ENCODE measurements at regions not wholly inside any gene's neighbourhood (a gene's known extent, or its start where the extent isn't known, plus 50 kb on each side); places are given as distances from the start of the nearest gene placed in this dataset.

DNA sequence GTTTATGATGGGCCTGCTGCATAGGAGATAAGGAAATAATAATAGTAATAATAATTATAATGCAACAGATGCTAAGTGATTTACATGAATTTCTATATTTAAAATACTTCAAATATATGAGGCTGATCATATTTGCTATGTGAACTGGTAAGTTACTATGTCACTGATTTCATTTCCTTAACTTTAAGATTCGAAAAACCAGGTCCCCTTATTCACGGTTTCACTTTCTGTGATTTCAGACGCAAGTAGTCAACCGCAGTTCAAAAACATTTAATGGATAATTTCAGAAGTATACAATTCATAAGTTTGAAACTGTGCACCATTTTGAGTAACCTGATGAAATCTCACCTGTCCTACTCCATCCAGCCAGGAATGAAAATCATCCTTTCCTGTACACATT lies 1697.1 kb upstream of the LRRTM1 start:
- DNase-seq (ENCODE audit: low spot score) (no peak), ATAC-seq (ENCODE audit: low FRiP score) (no peak)
- TF ChIP-seq, protein P1, sequence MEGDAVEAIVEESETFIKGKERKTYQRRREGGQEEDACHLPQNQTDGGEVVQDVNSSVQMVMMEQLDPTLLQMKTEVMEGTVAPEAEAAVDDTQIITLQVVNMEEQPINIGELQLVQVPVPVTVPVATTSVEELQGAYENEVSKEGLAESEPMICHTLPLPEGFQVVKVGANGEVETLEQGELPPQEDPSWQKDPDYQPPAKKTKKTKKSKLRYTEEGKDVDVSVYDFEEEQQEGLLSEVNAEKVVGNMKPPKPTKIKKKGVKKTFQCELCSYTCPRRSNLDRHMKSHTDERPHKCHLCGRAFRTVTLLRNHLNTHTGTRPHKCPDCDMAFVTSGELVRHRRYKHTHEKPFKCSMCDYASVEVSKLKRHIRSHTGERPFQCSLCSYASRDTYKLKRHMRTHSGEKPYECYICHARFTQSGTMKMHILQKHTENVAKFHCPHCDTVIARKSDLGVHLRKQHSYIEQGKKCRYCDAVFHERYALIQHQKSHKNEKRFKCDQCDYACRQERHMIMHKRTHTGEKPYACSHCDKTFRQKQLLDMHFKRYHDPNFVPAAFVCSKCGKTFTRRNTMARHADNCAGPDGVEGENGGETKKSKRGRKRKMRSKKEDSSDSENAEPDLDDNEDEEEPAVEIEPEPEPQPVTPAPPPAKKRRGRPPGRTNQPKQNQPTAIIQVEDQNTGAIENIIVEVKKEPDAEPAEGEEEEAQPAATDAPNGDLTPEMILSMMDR (IDR thresholded peaks at IDR 0.05), result no peak

DNA sequence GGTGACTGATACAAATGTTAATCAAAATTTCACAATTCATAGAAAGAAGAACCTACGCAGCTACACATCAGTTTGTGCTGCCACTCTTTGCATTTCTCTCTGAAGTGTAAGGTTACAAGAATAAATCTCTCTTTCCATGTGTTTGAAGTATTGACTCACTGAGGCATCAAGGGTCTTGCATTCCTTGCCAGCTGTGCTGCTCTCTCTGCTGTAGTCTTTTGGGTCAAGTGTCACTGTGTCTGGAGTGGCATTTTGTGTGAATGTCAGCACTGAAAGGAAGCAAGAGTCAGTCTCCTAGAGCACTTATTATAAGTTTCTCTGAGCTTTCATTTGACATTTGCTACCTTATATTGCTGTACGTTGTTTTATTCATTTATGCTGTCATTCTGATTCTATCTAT lies 1696.1 kb upstream of the LRRTM1 start:
- ATAC-seq (ENCODE audit: low FRiP score) (no peak), DNase-seq (ENCODE audit: low spot score) (no peak)
- TF ChIP-seq, protein P1 (IDR thresholded peaks at IDR 0.05), result no peak

DNA sequence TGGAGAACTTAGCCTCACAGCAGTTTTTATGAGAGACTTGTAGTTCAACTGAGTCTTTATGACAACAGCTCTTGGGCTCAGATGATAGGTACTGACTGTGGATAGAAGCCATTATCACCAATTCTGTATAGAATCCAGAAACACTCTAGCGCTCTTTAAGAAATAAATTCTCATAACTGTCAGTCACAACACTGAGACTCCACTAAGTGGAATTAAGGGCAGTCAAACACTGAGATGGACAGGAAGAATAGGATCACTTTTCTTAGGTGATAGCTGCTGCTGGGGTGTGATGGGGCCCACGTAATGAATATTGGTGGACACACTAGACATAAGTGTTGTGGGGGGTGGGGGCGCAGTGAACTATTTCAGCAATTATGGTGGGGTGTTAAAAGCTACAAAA lies 1691.8 kb upstream of the LRRTM1 start:
- no peak for DNase-seq (ENCODE audit: low spot score)
- ATAC-seq (ENCODE audit: low FRiP score), result no peak
- TF ChIP-seq, protein P1 (IDR thresholded peaks at IDR 0.05), result no peak

DNA sequence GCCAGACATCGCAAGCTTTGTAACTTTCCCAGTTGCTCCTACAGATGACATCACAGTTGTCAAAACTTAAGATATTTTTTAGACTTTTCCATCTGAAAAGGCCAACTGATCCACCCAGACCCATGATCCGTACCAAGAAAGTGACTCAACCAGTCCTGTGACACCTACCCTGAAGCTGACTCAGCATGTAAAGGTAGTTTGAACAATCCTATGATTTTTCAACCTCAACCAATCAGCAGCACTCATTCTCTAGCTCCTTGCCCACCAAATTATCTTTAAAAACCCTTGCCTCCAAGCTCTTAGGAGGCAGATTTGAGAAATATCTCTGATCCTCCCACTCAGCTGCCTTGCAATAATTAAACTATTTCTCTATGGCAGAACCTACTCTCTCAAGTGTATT lies 1686.7 kb upstream of the LRRTM1 start:
- TF ChIP-seq, protein P1 (IDR thresholded peaks at IDR 0.05), result no peak
- DNase-seq (ENCODE audit: low spot score) (no peak), ATAC-seq (ENCODE audit: low FRiP score) (no peak)

DNA sequence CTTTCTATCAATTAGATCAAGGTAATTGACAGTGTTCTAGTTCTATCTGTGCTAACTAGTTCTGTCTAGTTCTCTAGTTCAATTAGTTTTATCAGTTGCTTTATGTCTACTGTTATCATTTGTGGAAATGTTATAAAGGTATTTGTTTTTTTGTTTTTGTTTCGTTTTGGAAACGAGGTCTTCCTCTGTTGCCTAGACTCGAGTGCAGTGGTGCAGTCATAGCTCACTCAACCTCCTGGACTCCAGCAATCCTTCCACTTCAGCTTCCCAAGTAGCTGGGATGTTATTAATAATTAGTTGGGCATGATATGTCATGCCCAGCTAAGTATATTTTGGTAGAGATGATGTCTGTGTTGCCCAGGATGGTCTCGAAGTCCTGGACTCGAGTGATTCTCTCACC lies 1682.8 kb upstream of the LRRTM1 start:
- DNase-seq (ENCODE audit: low spot score) (no peak), ATAC-seq (ENCODE audit: low FRiP score) (no peak)
- TF ChIP-seq, protein P1 (IDR thresholded peaks at IDR 0.05), result no peak

DNA sequence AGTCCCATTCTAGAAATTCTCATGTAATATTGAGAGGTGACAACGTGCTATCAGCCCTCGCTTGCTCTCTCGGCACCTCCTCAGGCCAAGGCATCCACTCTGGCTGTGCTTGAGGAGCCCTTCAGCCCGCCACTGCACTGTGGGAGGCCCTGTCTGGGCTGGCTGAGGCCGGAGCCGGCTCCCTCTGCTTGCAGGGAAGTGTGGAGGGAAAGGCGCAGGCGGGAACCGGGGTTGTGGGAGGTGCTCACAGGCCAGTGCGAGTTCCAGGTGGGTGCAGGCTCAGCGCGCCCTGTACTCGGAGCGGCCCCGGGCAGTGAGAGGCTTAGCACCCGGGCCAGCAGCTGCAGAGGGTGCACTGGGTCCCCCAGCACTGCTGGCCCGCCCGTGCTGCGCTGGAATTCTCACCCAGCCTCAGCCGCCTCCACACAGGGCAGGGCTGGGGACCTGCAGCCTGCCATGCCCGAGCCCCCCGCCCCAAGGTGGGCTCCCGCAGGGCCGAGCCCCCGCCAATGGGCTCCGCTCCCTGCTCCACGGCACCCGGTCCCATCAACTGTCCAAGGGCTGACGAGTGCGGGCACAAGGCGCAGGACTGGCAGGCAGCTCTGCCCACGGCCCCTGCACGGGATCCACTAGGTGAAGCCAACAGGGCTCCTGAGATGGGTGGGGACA lies 1680.6 kb upstream of the LRRTM1 start:
- DNase-seq (ENCODE audit: low spot score), result no peak
- TF ChIP-seq, protein P1 (IDR thresholded peaks at IDR 0.05), result no peak
- no peak for ATAC-seq (ENCODE audit: low FRiP score)

DNA sequence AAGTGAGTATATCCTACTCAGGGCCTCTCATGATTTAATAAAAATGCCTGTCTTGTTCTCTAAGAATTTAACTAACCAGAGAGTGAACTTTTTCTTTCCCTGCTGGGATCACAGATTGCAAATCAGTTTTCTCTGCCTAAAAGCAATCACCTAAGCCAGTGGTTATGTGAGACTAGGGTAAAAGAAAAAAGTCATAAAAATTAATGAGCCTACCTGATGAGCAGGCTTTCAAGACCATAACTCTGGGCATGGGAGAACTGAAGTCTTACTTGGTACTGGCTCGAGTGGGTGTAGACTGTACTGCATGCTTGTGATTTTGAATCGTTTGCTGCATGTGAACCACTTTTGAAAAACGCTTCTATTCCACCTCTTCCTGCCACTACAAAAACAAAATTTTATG lies 1677.0 kb upstream of the LRRTM1 start:
- TF ChIP-seq, protein P1 (IDR thresholded peaks at IDR 0.05), result no peak
- ATAC-seq (ENCODE audit: low FRiP score), result no peak
- DNase-seq (ENCODE audit: low spot score), result no peak

Data from omental fat pad (tissue), 3 donors.